Left cardiac atrium (tissue), 4 donors: ENCODE measurements at regions not wholly inside any gene's neighbourhood (a gene's known extent, or its start where the extent isn't known, plus 50 kb on each side); places are given as distances from the start of the nearest gene placed in this dataset.

Source experiments
- ATAC-seq, 2 donors: fragments of 200-7000 bp; cut with Tn5 transposase; one replicate each; pipeline ENCODE4 v1.9.1; 2020; ENCODE audit warnings: mild to moderate bottlenecking in 2 of 2, moderate library complexity in 2 of 2
- DNase-seq: peaks from one replicate; pipeline ENCODE4 v3.0.0-alpha.2; 2020
- intact Hi-C, 2 donors: fragments of 100-400 bp; cut with DNase I; formaldehyde crosslinking; loops; one replicate each; pipeline versions ENCODE4 v1.14.1 to v1.15.1; 2022 to 2023
- donor health status: DM: no; HTN: yes; CAD: no.
- donor health status: DM: no; HTN: yes; CAD: no; lungs with severe emphysema.
- donor health status: DM: yes; HTN: yes; CAD: no.
- donor health status: Dilated cardiomyopathy.

- intact Hi-C loops, result no loop called here
- DNase-seq, result no peak
- ATAC-seq, result peak in 1 of 2 donors; percentile 22
Observed at GRCh38 chr12:94732367-94732990, 82.1 kb upstream of the TMCC3 start.

- DNase-seq (no peak), ATAC-seq (no peak)
- intact Hi-C loops, result no loop called here
Observed at GRCh38 chr12:94731733-94732360, 81.5 kb upstream of the TMCC3 start.

GRCh38 chr12:94730847-94731246 lies 80.5 kb upstream of the TMCC3 start:
- DNase-seq (no peak), ATAC-seq (no peak)
- intact Hi-C loops, result no loop called here

- no peak for DNase-seq
- no peak for ATAC-seq
- intact Hi-C loops, result no loop called here
Observed at GRCh38 chr12:94726236-94726835, 76.0 kb upstream of the TMCC3 start.

GRCh38 chr12:94725375-94726168 lies 75.2 kb upstream of the TMCC3 start:
- intact Hi-C loops, result no loop called here
- DNase-seq (no peak), ATAC-seq (peak in 1 of 2 donors; percentile 44)

GRCh38 chr12:94722664-94723063 lies 72.3 kb upstream of the TMCC3 start:
- no peak for DNase-seq
- intact Hi-C loops, result no loop called here
- ATAC-seq, result no peak

- intact Hi-C loops, result no loop called here
- DNase-seq (no peak), ATAC-seq (no peak)
Observed at GRCh38 chr12:94721173-94721572, 70.8 kb upstream of the TMCC3 start.

- intact Hi-C loops, result no loop called here
- DNase-seq (no peak), ATAC-seq (no peak)
Observed at GRCh38 chr12:94718114-94718513, 67.8 kb upstream of the TMCC3 start.

- DNase-seq, result no peak
- no peak for ATAC-seq
- intact Hi-C loops, result no loop called here
Observed at GRCh38 chr12:94717656-94718055, 67.3 kb upstream of the TMCC3 start.

GRCh38 chr12:94717108-94717507 lies 66.8 kb upstream of the TMCC3 start:
- intact Hi-C loops, result no loop called here
- ATAC-seq, result no peak
- DNase-seq, result no peak

GRCh38 chr12:94716339-94716738 lies 66.0 kb upstream of the TMCC3 start:
- DNase-seq (no peak), ATAC-seq (no peak)

GRCh38 chr12:94714378-94715114 lies 64.2 kb upstream of the TMCC3 start:
- no peak for DNase-seq
- intact Hi-C loops, result no loop called here
- peak in 1 of 2 donors; percentile 53 for ATAC-seq

More at GRCh38 chr12:94716339-94716738, 66.0 kb upstream of the TMCC3 start:
- intact Hi-C loops, result no loop called here

GRCh38 chr12:94712815-94713515 lies 62.6 kb upstream of the TMCC3 start:
- ATAC-seq (no peak), DNase-seq (no peak)
- intact Hi-C loops, result no loop called here

- ATAC-seq (no peak), DNase-seq (no peak)
- intact Hi-C loops, result no loop called here
Observed at GRCh38 chr12:94710933-94711332, 60.6 kb upstream of the TMCC3 start.

- ATAC-seq (peak; percentile 76 to 86), DNase-seq (peak; percentile 54)
- intact Hi-C loops, result no loop called here
Observed at GRCh38 chr12:94707892-94708291, 57.5 kb upstream of the TMCC3 start.

- DNase-seq (no peak), ATAC-seq (no peak)
- intact Hi-C loops, result no loop called here
Observed at GRCh38 chr12:94707036-94707435, 56.7 kb upstream of the TMCC3 start.

- ATAC-seq, result no peak
- DNase-seq, result no peak
- intact Hi-C loops, result no loop called here
Observed at GRCh38 chr12:94706250-94706661, 55.9 kb upstream of the TMCC3 start.

- intact Hi-C loops, result no loop called here
- DNase-seq (no peak), ATAC-seq (no peak)
Observed at GRCh38 chr12:94705676-94706075, 55.3 kb upstream of the TMCC3 start.
